ENCODE measurements at regions not wholly inside any gene's neighbourhood (a gene's known extent, or its start where the extent isn't known, plus 50 kb on each side); places are given as distances from the start of the nearest gene placed in this dataset.

DNA sequence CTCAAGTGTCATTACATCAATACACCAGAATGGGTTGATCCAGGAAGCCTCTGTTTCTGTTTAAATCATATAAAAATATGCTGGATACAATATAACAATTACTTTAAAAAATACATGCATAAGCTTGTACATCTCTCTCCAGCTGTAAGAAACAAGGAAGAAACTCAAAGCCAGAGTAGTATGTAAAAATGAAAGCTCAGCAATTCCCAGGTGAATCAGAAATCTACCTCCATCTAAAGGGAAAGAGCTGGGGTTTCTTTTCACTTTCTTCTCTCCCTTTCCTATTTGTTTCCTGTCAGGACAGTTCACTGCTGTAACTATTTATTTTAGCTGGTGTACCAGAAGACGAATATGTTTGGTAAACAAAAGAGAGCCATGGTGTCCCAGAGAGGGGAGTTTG, 301.0 kb upstream of the C1orf87 start:
- Histone ChIP-seq H3K36me3 (ENCODE audit: insufficient read depth, low read length) (no peaks in the 10 kb centered on the region), H3K27ac (ENCODE audit: low read depth, low read length, poor library complexity, severe bottlenecking) (no peak overlapping the region), H3K9me2 (ENCODE audit: insufficient read depth, low read length) (no peaks in the 10 kb centered on the region), H4K20me1 (ENCODE audit: insufficient read depth, low read length) (no peaks in the 10 kb centered on the region), H3K4me1 (ENCODE audit: insufficient read depth, low read length, poor library complexity, severe bottlenecking) (no peaks in the 10 kb centered on the region), H3K9me3 (ENCODE audit: low read length) (no peaks in the 10 kb centered on the region), H3K4me3 (ENCODE audit: low read depth, low read length, poor library complexity, severe bottlenecking) (no peak overlapping the region), H2AFZ (ENCODE audit: low read length) (no peak overlapping the region), H3K4me2 (ENCODE audit: low read length) (no peak overlapping the region), H3K79me2 (ENCODE audit: insufficient read depth, low read depth, low read length) (no peaks in the 10 kb centered on the region)
- TF ChIP-seq CTCF (conservative IDR thresholded peaks at IDR 0.05; ENCODE audit: low read length) (no peak), EZH2phosphoT487 (IDR thresholded peaks at IDR 0.05; ENCODE audit: borderline replicate concordance, low read depth, low read length) (no peak)
- DNase-seq (ENCODE audit: low spot score) = no peak
- POLR2A ChIA-PET = no interaction called here
- CTCF ChIA-PET (ENCODE audit: unreplicated experiment) = no interaction called here
- BruUV-seq (replicated peaks) = no TSS peak
- intact Hi-C loops (cut with micrococcal nuclease; ENCODE audit: unreplicated experiment) = no loop called here

DNA sequence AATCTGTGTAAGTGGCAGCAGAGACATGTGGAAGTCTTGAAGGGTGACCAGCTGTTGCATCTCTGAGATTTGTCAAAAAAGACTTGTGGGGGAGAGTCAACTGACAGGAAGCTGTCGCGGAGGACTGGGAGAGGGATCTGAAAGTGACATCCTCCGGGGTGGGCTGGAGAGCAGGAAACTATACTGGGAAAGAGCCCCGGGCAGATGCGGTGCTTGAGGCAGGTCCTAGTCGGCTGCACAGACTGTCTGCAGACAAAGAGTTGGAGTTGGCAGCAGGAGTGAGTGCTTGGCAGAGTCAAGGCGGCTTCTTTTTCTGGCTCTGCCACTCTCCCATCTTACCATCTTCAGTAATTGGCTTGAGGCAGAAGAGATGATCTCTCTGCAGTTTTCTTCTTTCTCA, 294.0 kb upstream of the C1orf87 start:
- intact Hi-C loops (cut with micrococcal nuclease; ENCODE audit: unreplicated experiment) = no loop called here
- H3K4me1 ChIP-seq (ENCODE audit: insufficient read depth, low read length, poor library complexity, severe bottlenecking) = no peaks in the 10 kb centered on the region
- no peak overlapping the region for H3K27ac ChIP-seq (ENCODE audit: low read depth, low read length, poor library complexity, severe bottlenecking)
- H4K20me1 ChIP-seq (ENCODE audit: insufficient read depth, low read length) = no peaks in the 10 kb centered on the region
- TF ChIP-seq EZH2phosphoT487 (IDR thresholded peaks at IDR 0.05; ENCODE audit: borderline replicate concordance, low read depth, low read length) = no peak
- no peak for TF ChIP-seq CTCF (conservative IDR thresholded peaks at IDR 0.05; ENCODE audit: low read length)
- POLR2A ChIA-PET = no interaction called here
- DNase-seq (ENCODE audit: low spot score) = no peak
- no peaks in the 10 kb centered on the region for H3K9me2 ChIP-seq (ENCODE audit: insufficient read depth, low read length)
- H3K79me2 ChIP-seq (ENCODE audit: insufficient read depth, low read depth, low read length) = no peaks in the 10 kb centered on the region
- no peaks in the 10 kb centered on the region for H3K36me3 ChIP-seq (ENCODE audit: insufficient read depth, low read length)
- no peak overlapping the region for H3K4me2 ChIP-seq (ENCODE audit: low read length)
- H2AFZ ChIP-seq (ENCODE audit: low read length) = no peak overlapping the region
- CTCF ChIA-PET (ENCODE audit: unreplicated experiment) = no interaction called here
- H3K9me3 ChIP-seq (ENCODE audit: low read length) = no peaks in the 10 kb centered on the region
- no TSS peak for BruUV-seq (replicated peaks)
- no peak overlapping the region for H3K4me3 ChIP-seq (ENCODE audit: low read depth, low read length, poor library complexity, severe bottlenecking)

GRCh38 chr1:60359431-60359830, 285.9 kb upstream of the C1orf87 start:
- POLR2A ChIA-PET = no interaction called here
- intact Hi-C loops (cut with micrococcal nuclease; ENCODE audit: unreplicated experiment) = no loop called here

More at GRCh38 chr1:60359431-60359830, 285.9 kb upstream of the C1orf87 start:
- Histone ChIP-seq H3K36me3 (ENCODE audit: insufficient read depth, low read length) (no peaks in the 10 kb centered on the region), H3K79me2 (ENCODE audit: insufficient read depth, low read depth, low read length) (no peaks in the 10 kb centered on the region), H2AFZ (ENCODE audit: low read length) (no peak overlapping the region), H4K20me1 (ENCODE audit: insufficient read depth, low read length) (no peaks in the 10 kb centered on the region), H3K4me2 (ENCODE audit: low read length) (no peak overlapping the region), H3K4me1 (ENCODE audit: insufficient read depth, low read length, poor library complexity, severe bottlenecking) (no peaks in the 10 kb centered on the region), H3K9me2 (ENCODE audit: insufficient read depth, low read length) (no peaks in the 10 kb centered on the region), H3K27ac (ENCODE audit: low read depth, low read length, poor library complexity, severe bottlenecking) (no peak overlapping the region), H3K9me3 (ENCODE audit: low read length) (no peaks in the 10 kb centered on the region), H3K4me3 (ENCODE audit: low read depth, low read length, poor library complexity, severe bottlenecking) (no peak overlapping the region)
- no peak for DNase-seq (ENCODE audit: low spot score)
- no peak for TF ChIP-seq EZH2phosphoT487 (IDR thresholded peaks at IDR 0.05; ENCODE audit: borderline replicate concordance, low read depth, low read length)
- TF ChIP-seq CTCF (conservative IDR thresholded peaks at IDR 0.05; ENCODE audit: low read length) = no peak
- CTCF ChIA-PET (ENCODE audit: unreplicated experiment) = no interaction called here
- no TSS peak for BruUV-seq (replicated peaks)

Measured in OCI-LY7 (cell line).